GM12892 (cell line): ENCODE measurements at regions not wholly inside any gene's neighbourhood (a gene's known extent, or its start where the extent isn't known, plus 50 kb on each side); places are given as distances from the start of the nearest gene placed in this dataset.

Experiments used
- POLR2A ChIP-seq: IDR thresholded peaks from 2 replicates; pipeline ENCODE4 v1.6.1; 2011; ENCODE audit warnings: low read depth, low read length, control low read depth
- POLR2AphosphoS5 ChIP-seq: IDR thresholded peaks from 2 replicates; pipeline ENCODE4 v1.6.1; 2011; ENCODE audit warnings: low read depth, low read length, control low read depth
- TAF1 ChIP-seq: IDR thresholded peaks from 2 replicates; pipeline ENCODE4 v1.6.1; 2011; ENCODE audit warnings: low read depth, mild to moderate bottlenecking, control low read depth, low read length, borderline replicate concordance

GRCh38 chr1:98387701-98388100 lies 273.8 kb upstream of the SNX7 start:
- TF ChIP-seq POLR2A (no peak), POLR2AphosphoS5 (no peak), TAF1 (no peak)
